GM23248 (cell line): ENCODE measurements at regions not wholly inside any gene's neighbourhood (a gene's known extent, or its start where the extent isn't known, plus 50 kb on each side); places are given as distances from the start of the nearest gene placed in this dataset.

ENCODE experiments used
- EZH2 ChIP-seq: fragments of 200-600 bp; sonication (generic); IDR thresholded peaks from 2 replicates; pipeline ENCODE4 v1.6.1; 2018; ENCODE audit warnings: antibody characterized with exemption, mild to moderate bottlenecking; ENCODE audit not compliant: insufficient read depth, poor library complexity, severe bottlenecking
- EZH2phosphoT487 ChIP-seq: fragments of 200-600 bp; sonication (generic); IDR thresholded peaks from 2 replicates; pipeline ENCODE4 v1.6.1; 2018; ENCODE audit warnings: antibody characterized with exemption, moderate library complexity, mild to moderate bottlenecking, low read depth; ENCODE audit not compliant: insufficient read depth

- TF ChIP-seq EZH2 (no peak), EZH2phosphoT487 (no peak)
These were observed 334.6 kb downstream of the ARL6IP6 start for GRCh38 chr2:153052807-153053559.
